ENCODE measurements at regions not wholly inside any gene's neighbourhood (a gene's known extent, or its start where the extent isn't known, plus 50 kb on each side); places are given as distances from the start of the nearest gene placed in this dataset.

DNA sequence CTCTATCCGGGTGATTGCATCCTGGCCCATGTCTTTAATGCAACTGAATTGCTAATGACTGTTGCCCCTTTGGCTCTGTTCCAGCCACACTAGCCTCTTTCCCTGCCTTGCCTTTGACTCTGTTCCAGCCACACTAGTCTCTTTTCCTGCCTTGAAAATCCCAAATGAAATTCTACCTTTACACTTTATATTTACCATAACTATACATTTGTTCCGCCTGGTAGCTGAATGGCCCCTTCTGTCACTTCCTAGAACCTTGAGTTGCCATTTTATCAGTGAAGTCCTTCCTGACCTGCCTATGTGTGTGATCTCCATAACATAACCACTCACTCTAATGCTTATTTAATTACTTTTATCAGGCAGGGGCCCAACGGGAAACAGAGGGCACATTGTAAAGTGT lies 1120.4 kb upstream of the WWC1 start:
- Mint-ChIP-seq H3K4me3 (no peak overlapping the region), H3K27ac (no peak overlapping the region), H3K27me3 (no peaks in the 10 kb centered on the region), H3K9me3 (peaks cover 53% of the 10 kb centered on the region), H3K4me1 (ENCODE audit: low read depth) (no peaks in the 10 kb centered on the region), H3K36me3 (ENCODE audit: low read depth) (no peaks in the 10 kb centered on the region)
- intact Hi-C loops (cut with micrococcal nuclease): no loop called here

GRCh38 chr5:167177736-167178135 lies 1113.7 kb upstream of the WWC1 start:
- no peaks in the 10 kb centered on the region for H3K27me3 Mint-ChIP-seq
- H3K27ac Mint-ChIP-seq: no peak overlapping the region

DNA sequence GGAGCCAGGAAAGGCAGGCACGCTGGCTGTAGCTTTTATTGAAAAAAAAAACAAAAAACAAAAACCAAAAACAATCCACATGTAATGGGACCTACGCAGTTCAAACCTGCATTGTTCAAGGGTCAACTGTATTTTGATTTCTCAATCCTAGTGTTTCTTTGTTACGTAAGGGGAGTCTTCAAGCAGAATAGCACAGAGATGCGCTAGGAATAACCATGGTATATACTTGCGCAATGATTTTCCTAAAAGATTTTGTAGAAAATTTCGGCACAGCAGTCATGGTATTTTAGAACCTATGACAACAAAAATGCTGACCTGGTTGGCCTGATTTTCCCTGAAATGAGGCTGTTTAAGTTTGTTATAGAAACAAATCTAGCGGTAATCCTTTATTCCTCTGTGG lies 1110.5 kb upstream of the WWC1 start:
- intact Hi-C loops (cut with micrococcal nuclease): no loop called here
- Mint-ChIP-seq H3K27me3 (no peaks in the 10 kb centered on the region), H3K4me3 (no peak overlapping the region), H3K4me1 (ENCODE audit: low read depth) (no peaks in the 10 kb centered on the region), H3K36me3 (ENCODE audit: low read depth) (no peaks in the 10 kb centered on the region), H3K9me3 (peaks cover 8% of the 10 kb centered on the region), H3K27ac (no peak overlapping the region)

More at GRCh38 chr5:167177736-167178135, 1113.7 kb upstream of the WWC1 start:
- H3K4me1 Mint-ChIP-seq (ENCODE audit: low read depth): no peaks in the 10 kb centered on the region
- peaks cover 22% of the 10 kb centered on the region for H3K9me3 Mint-ChIP-seq
- H3K4me3 Mint-ChIP-seq: no peak overlapping the region
- intact Hi-C loops (cut with micrococcal nuclease): no loop called here
- no peaks in the 10 kb centered on the region for H3K36me3 Mint-ChIP-seq (ENCODE audit: low read depth)

DNA sequence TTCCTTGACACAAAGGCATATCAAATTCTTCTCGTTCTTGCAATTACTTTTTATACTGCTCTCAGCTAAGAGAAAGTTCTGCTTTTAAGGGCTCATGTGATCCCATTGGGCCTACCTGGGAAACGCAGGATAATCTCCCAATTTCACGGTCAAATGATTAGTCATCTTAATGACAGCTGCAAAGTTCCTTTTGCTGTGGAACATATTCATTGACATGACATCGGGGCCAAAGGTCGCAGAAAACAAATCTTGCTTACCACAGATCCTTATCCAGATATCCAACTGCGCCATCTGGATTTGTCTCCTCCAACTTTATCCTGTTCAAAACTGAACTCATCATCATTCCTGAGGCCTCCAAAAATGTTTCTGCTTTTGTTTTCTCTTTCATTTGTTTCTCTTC lies 1085.6 kb upstream of the WWC1 start:
- Mint-ChIP-seq H3K27ac (no peak overlapping the region), H3K27me3 (no peaks in the 10 kb centered on the region), H3K4me3 (no peak overlapping the region), H3K36me3 (ENCODE audit: low read depth) (no peaks in the 10 kb centered on the region), H3K4me1 (ENCODE audit: low read depth) (no peaks in the 10 kb centered on the region), H3K9me3 (peaks cover 34% of the 10 kb centered on the region)
- intact Hi-C loops (cut with micrococcal nuclease): no loop called here

DNA sequence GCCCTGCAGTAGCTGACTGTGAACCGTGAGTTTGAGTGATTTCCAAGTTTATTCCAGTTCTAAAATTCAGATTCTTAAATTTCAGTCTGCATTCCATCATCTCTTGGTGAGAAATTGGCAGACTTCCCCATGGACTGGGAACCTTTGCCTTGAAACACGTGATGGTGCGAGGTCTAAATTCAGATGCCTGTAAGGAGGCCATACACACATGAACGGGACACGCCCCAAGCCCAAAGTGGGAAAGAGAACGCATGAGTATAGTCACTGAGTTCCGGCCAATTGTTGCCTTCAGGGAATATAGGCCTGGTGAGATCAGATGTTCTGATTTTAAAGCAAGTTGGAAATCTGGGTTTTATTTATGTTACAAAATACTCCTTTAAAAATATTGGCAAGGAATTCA lies 1084.4 kb upstream of the WWC1 start:
- H3K36me3 Mint-ChIP-seq (ENCODE audit: low read depth): no peaks in the 10 kb centered on the region
- intact Hi-C loops (cut with micrococcal nuclease): no loop called here
- no peak overlapping the region for H3K27ac Mint-ChIP-seq
- no peaks in the 10 kb centered on the region for H3K27me3 Mint-ChIP-seq
- H3K9me3 Mint-ChIP-seq: peaks cover 30% of the 10 kb centered on the region
- H3K4me1 Mint-ChIP-seq (ENCODE audit: low read depth): no peaks in the 10 kb centered on the region
- no peak overlapping the region for H3K4me3 Mint-ChIP-seq

- Mint-ChIP-seq H3K36me3 (ENCODE audit: low read depth) (no peaks in the 10 kb centered on the region), H3K4me3 (no peak overlapping the region), H3K27ac (no peak overlapping the region), H3K27me3 (no peaks in the 10 kb centered on the region), H3K9me3 (peaks cover 12% of the 10 kb centered on the region), H3K4me1 (ENCODE audit: low read depth) (no peaks in the 10 kb centered on the region)
- intact Hi-C loops (cut with micrococcal nuclease): no loop called here
These were observed 1082.5 kb upstream of the WWC1 start for GRCh38 chr5:167208911-167209310.

GRCh38 chr5:167217097-167217743 lies 1074.2 kb upstream of the WWC1 start:
- H3K4me1 Mint-ChIP-seq (ENCODE audit: low read depth): no peaks in the 10 kb centered on the region
- no peaks in the 10 kb centered on the region for H3K36me3 Mint-ChIP-seq (ENCODE audit: low read depth)
- intact Hi-C loops (cut with micrococcal nuclease): no loop called here
- no peaks in the 10 kb centered on the region for H3K9me3 Mint-ChIP-seq
- no peak overlapping the region for H3K4me3 Mint-ChIP-seq
- no peak overlapping the region for H3K27ac Mint-ChIP-seq
- H3K27me3 Mint-ChIP-seq: no peaks in the 10 kb centered on the region

GRCh38 chr5:167219298-167219697 lies 1072.1 kb upstream of the WWC1 start:
- no peaks in the 10 kb centered on the region for H3K27me3 Mint-ChIP-seq
- intact Hi-C loops (cut with micrococcal nuclease): no loop called here
- H3K4me1 Mint-ChIP-seq (ENCODE audit: low read depth): no peaks in the 10 kb centered on the region

DNA sequence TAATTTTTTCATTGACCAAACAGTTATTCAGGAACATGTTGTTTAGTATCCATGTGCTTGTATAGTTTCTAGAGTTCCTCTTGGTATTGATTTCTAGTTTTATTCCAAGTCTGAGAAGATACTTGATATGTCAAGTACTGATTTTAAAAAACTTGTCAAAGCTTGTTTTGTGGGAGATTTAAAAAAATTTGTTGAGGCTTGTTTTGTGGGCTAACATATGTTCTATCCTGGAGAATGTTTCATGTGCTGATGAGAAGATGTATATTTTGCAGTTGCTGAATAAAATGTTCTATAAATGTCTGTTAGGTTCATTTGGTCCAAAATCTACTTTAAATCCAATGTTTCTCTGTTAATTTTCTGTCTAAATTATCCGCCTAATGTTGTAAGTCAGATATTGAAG lies 1065.1 kb upstream of the WWC1 start:
- Mint-ChIP-seq H3K27me3 (no peaks in the 10 kb centered on the region), H3K4me1 (ENCODE audit: low read depth) (no peaks in the 10 kb centered on the region), H3K9me3 (peaks cover 43% of the 10 kb centered on the region), H3K27ac (no peak overlapping the region), H3K4me3 (no peak overlapping the region), H3K36me3 (ENCODE audit: low read depth) (no peaks in the 10 kb centered on the region)
- intact Hi-C loops (cut with micrococcal nuclease): no loop called here

More at GRCh38 chr5:167219298-167219697, 1072.1 kb upstream of the WWC1 start:
- Mint-ChIP-seq H3K27ac (no peak overlapping the region), H3K4me3 (no peak overlapping the region), H3K36me3 (ENCODE audit: low read depth) (no peaks in the 10 kb centered on the region), H3K9me3 (no peaks in the 10 kb centered on the region)

DNA sequence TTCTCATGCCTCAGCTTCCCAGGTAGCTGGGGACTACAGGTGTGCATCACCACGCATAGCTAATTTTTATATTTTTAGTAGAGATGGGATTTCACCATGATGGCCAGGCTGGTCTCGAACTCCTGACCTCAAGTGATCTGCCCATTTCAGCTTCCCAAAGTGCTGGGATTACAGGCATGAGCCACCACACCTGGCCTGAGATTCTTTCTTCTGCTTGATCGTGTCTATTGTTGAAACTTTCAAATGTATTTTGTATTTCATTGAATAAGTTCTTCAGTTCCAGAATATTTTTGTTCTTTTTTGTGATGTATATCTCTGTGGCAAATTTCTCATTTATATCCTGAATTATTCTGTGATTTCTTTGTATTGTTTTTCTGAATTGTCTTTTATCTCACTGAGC lies 1063.3 kb upstream of the WWC1 start:
- no peaks in the 10 kb centered on the region for H3K4me1 Mint-ChIP-seq (ENCODE audit: low read depth)
- no peaks in the 10 kb centered on the region for H3K36me3 Mint-ChIP-seq (ENCODE audit: low read depth)
- peaks cover 50% of the 10 kb centered on the region for H3K9me3 Mint-ChIP-seq
- H3K27ac Mint-ChIP-seq: no peak overlapping the region
- intact Hi-C loops (cut with micrococcal nuclease): no loop called here
- no peak overlapping the region for H3K4me3 Mint-ChIP-seq
- H3K27me3 Mint-ChIP-seq: no peaks in the 10 kb centered on the region

DNA sequence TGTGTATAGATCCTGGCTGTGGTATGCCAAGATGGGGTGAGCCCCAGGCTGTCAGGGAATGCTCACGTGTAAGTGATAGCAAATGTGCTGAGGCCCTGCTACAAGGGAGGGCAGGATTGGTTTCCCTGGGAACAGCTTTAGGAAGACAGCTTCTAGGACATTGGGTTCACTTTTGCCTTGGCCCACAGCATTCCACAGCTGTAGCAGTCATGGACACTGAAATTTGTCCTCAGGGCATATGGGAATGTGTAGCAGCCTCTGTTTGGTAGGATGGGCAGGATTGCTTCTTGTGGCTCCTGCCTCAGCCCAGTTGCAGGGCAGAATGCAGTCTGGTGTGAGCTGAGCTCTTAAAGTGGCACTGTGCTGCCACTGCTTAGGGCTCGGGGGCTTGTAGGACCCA lies 1061.7 kb upstream of the WWC1 start:
- Mint-ChIP-seq H3K36me3 (ENCODE audit: low read depth) (no peaks in the 10 kb centered on the region), H3K27me3 (no peaks in the 10 kb centered on the region), H3K9me3 (peaks cover 54% of the 10 kb centered on the region), H3K27ac (no peak overlapping the region), H3K4me1 (ENCODE audit: low read depth) (no peaks in the 10 kb centered on the region), H3K4me3 (no peak overlapping the region)
- intact Hi-C loops (cut with micrococcal nuclease): no loop called here

DNA sequence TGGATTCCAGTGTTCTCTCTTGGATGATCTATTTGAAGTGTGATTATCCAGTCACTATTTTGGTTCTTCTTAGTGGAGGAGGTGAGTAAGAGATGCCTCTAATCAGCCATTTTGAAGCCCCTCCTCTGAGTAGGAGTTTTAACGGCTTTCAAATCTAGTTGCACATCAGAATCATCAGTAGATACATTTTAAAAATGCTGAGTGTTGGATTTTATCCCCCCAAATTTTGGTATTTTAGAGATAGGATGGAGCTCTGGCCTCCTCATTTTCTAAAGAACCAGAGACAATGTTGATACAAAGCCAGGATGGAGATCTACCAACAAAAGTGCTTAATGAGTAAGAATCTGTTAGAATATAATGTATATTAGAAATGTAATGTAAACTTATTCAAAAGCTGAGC lies 1061.0 kb upstream of the WWC1 start:
- no peaks in the 10 kb centered on the region for H3K4me1 Mint-ChIP-seq (ENCODE audit: low read depth)
- intact Hi-C loops (cut with micrococcal nuclease): no loop called here
- no peak overlapping the region for H3K27ac Mint-ChIP-seq
- H3K27me3 Mint-ChIP-seq: no peaks in the 10 kb centered on the region
- peaks cover 61% of the 10 kb centered on the region for H3K9me3 Mint-ChIP-seq
- H3K36me3 Mint-ChIP-seq (ENCODE audit: low read depth): no peaks in the 10 kb centered on the region
- no peak overlapping the region for H3K4me3 Mint-ChIP-seq

DNA sequence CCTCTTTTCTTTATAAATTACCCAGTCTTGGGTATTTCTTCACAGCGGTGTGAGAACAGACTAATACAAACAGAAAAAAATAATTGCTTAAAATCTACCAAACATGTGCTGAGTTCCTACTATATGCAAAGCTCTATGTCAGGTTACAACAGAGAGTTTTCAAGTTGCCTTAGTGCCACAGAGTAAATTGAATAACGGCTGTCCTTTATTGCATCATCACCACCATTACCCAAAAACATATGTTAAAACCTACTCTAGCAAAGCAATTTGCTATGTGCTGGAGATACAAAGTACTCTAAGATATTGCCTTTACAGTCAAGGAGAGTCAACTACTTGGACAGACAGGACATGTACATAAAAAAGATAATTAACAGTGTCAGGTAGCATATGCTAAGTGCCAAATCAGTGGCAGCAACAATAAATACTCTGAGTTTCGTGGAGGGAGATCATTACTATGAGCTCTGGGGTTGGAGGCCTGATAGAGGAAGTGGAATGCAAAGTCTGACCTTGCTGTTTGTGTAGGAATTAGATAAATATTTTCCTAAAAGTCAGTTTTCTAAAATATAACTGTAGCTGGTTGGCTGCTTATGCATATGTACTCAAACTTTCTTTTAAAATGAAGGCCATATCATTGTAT lies 1058.7 kb upstream of the WWC1 start:
- intact Hi-C loops (cut with micrococcal nuclease): no loop called here
- Mint-ChIP-seq H3K36me3 (ENCODE audit: low read depth) (no peaks in the 10 kb centered on the region), H3K27ac (no peak overlapping the region), H3K27me3 (no peaks in the 10 kb centered on the region), H3K4me3 (no peak overlapping the region), H3K9me3 (peaks cover 59% of the 10 kb centered on the region), H3K4me1 (ENCODE audit: low read depth) (no peaks in the 10 kb centered on the region)

DNA sequence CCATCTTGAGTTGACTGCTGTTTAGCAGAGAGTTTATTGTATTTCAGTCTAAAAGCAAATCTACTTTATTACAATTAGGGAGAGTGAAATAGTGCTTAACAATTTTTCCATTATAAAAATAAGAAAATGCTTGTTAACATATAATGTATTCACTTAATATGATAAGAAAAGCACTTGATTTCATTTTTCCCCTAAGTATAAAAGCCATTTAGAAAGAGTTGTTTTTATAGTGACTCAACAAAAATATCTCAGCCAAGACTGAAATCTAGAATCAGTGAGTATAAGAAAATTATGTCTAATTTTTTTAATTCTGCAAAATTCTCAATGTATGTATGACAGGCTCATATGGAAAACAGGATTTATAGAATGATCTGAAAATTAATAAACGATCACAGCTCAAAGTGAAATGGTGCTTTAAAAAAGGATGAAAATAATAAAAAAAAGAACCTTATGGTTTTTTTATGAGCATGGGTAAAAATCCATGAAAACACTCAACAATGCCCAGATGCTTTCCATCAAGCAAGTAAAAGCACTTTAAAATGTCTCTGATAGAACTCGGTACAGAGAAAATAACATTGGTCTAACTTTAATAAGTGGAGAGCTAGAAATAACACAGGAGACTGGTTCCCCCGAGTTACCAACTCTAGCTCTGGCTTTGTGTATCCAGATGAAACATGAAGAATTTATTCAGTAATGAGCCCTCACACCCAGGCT lies 1057.8 kb upstream of the WWC1 start:
- no peaks in the 10 kb centered on the region for H3K27me3 Mint-ChIP-seq
- no peak overlapping the region for H3K4me3 Mint-ChIP-seq
- H3K4me1 Mint-ChIP-seq (ENCODE audit: low read depth): no peaks in the 10 kb centered on the region
- H3K9me3 Mint-ChIP-seq: peaks cover 51% of the 10 kb centered on the region
- intact Hi-C loops (cut with micrococcal nuclease): no loop called here
- no peaks in the 10 kb centered on the region for H3K36me3 Mint-ChIP-seq (ENCODE audit: low read depth)
- no peak overlapping the region for H3K27ac Mint-ChIP-seq

Measured in dendritic cell treated with granulocyte-macrophage colony-stimulating factor and Interleukin-4, amounts not matched to agents 40 ng/mL and 50 ng/mL, for 4 days (primary cell).